ENCODE measurements at regions not wholly inside any gene's neighbourhood (a gene's known extent, or its start where the extent isn't known, plus 50 kb on each side); places are given as distances from the start of the nearest gene placed in this dataset.

DNA sequence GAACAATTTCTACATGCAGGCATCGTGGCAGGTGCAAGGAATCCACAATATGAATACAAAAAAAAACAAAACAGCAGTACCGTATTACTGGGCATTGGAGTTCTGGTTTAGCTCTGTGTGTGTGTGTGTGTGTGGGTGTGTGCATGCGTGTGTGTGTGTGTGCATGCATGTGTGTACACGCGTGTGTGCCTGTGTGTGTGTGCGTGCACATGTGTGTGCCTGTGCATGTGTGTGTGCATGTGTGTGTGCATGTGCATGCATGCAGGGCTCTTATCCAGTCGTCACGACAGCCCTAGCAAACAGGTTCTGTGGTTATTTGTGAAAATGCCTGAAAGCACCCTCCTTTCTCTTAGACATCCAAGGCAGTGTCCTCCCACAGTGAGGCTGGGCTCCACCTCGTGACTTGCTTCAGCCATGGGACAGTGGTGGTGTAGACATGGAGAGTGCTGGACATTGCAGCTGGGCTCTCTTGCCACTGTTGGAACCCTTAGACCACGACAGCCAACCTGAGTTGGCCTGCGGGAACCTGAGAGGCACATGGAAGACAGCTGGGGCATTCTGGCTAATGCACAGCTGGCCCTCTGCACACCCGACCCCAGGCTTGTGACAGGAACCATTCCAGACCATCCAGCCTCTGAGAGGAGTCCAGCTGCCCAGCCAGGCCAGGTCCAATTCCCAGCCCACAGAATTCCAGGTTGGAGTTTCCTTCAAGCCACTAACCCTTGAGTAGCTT, 173.4 kb upstream of the SHH start:
- TF ChIP-seq POLR2A (IDR thresholded peaks at IDR 0.05) = no peak
- TF ChIP-seq, protein P1, sequence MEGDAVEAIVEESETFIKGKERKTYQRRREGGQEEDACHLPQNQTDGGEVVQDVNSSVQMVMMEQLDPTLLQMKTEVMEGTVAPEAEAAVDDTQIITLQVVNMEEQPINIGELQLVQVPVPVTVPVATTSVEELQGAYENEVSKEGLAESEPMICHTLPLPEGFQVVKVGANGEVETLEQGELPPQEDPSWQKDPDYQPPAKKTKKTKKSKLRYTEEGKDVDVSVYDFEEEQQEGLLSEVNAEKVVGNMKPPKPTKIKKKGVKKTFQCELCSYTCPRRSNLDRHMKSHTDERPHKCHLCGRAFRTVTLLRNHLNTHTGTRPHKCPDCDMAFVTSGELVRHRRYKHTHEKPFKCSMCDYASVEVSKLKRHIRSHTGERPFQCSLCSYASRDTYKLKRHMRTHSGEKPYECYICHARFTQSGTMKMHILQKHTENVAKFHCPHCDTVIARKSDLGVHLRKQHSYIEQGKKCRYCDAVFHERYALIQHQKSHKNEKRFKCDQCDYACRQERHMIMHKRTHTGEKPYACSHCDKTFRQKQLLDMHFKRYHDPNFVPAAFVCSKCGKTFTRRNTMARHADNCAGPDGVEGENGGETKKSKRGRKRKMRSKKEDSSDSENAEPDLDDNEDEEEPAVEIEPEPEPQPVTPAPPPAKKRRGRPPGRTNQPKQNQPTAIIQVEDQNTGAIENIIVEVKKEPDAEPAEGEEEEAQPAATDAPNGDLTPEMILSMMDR (IDR thresholded peaks at IDR 0.05) = no peak
- TF ChIP-seq EP300 (IDR thresholded peaks at IDR 0.05) = no peak

All from suprapubic skin (tissue), 3 donors.